HCT116 (cell line): ENCODE measurements at regions not wholly inside any gene's neighbourhood (a gene's known extent, or its start where the extent isn't known, plus 50 kb on each side); places are given as distances from the start of the nearest gene placed in this dataset.

Experiments used
- ATAC-seq: fragments of 200-7000 bp; cut with Tn5 transposase; 2 replicates; pipeline ENCODE4 v1.9.1; 2020; ENCODE audit warnings: mild to moderate bottlenecking, moderate library complexity
- BruUV-seq: library from RNA; stranded (reverse); fragments of 400-500 nt; replicated peaks from 2 replicates; lab custom pipeline; 2021; lab: Mats Ljungman, UMichigan
- CTCF ChIA-PET: fragments of 300-600 bp; sonication (Branson Sonifier 250); formaldehyde crosslinking; loops from one replicate; lab custom pipeline; 2021; ENCODE audit warnings: antibody characterized with exemption; lab: Charles Lee
- POLR2A ChIA-PET: fragments of 300-600, 350-600 bp; sonication (Branson Sonifier 250); formaldehyde crosslinking; loops from one replicate; lab custom pipeline; 2021; ENCODE audit warnings: antibody characterized with exemption; lab: Charles Lee
- RAD21 ChIA-PET, 2 experiments: fragments of 300-600 bp; sonication (Branson Sonifier 250); formaldehyde crosslinking; loops; one replicate each; lab custom pipeline; 2023; ENCODE audit warnings: low total read pairs in 2 of 2; ENCODE audit not compliant: uncharacterized antibody in 2 of 2, unreplicated experiment in 2 of 2, low non-redundant PET in 1 of 2; lab: Charles Lee
- DNase-seq: peaks from one replicate; pipeline ENCODE4 v3.0.0-alpha.2; 2010; ENCODE audit warnings: low read depth, low spot score
- H2AFZ ChIP-seq: fragments of 200-600 bp; shearing (Covaris generic), sonication (generic); 2 replicates; pipeline ENCODE4 v1.6.1; 2017; ENCODE audit warnings: low read depth, mixed run types, mixed read lengths, antibody characterized with exemption, low read length; ENCODE audit not compliant: poor library complexity, severe bottlenecking
- H3K27ac ChIP-seq: 2 replicates; pipeline ENCODE4 v1.5.1; 2012; ENCODE audit warnings: low read depth, low read length
- H3K27me3 ChIP-seq: fragments of 200-600 bp; sonication (generic); 2 replicates; pipeline ENCODE4 v1.6.1; 2016; ENCODE audit warnings: mixed run types, low read length, mixed read lengths; ENCODE audit not compliant: insufficient read depth
- H3K36me3 ChIP-seq, 2 experiments: fragments of 200-500 bp in 1 of 2; fragments of 200-600 bp in 1 of 2; sonication (Bioruptor generic) in 1 of 2; sonication (generic) in 1 of 2; 2 replicates each; pipeline versions ENCODE4 v1.5.1 to v1.6.1; 2014 to 2016; ENCODE audit warnings: low read length in 2 of 2, inconsistent platforms in 1 of 2, mixed read lengths in 1 of 2, mixed run types in 1 of 2; ENCODE audit not compliant: insufficient read depth in 2 of 2, control insufficient read depth in 1 of 2
- H3K4me1 ChIP-seq, 2 experiments: fragments of 200-600 bp in 1 of 2; sonication (generic) in 1 of 2; 2 replicates each; pipeline versions ENCODE4 v1.5.1 to v1.6.1; 2012 to 2017; ENCODE audit warnings: low read length in 2 of 2, inconsistent platforms in 1 of 2, mild to moderate bottlenecking in 1 of 2, mixed read lengths in 1 of 2, mixed run types in 1 of 2, moderate library complexity in 1 of 2; ENCODE audit not compliant: insufficient read depth in 2 of 2, control insufficient read depth in 1 of 2
- H3K4me2 ChIP-seq: fragments of 200-600 bp; sonication (generic); 2 replicates; pipeline ENCODE4 v1.6.1; 2017; ENCODE audit warnings: mixed run types, low read length, mixed read lengths
- H3K4me3 ChIP-seq, 2 experiments: fragments of 200-600 bp in 1 of 2; sonication (generic) in 1 of 2; replicated peaks in 1 of 2; 2 replicates each; pipeline ENCODE4 v1.5.1; 2011 to 2016; ENCODE audit warnings: low read length in 2 of 2, control low read depth in 1 of 2, low read depth in 1 of 2, mild to moderate bottlenecking in 1 of 2, mixed read lengths in 1 of 2, mixed run types in 1 of 2
- H3K79me2 ChIP-seq: fragments of 200-600 bp; sonication (generic); 2 replicates; pipeline ENCODE4 v1.6.1; 2017; ENCODE audit warnings: mild to moderate bottlenecking, mixed run types, low read length, moderate library complexity, mixed read lengths; ENCODE audit not compliant: insufficient read depth
- H3K9ac ChIP-seq: fragments of 200-600 bp; sonication (generic); 2 replicates; pipeline ENCODE4 v1.6.1; 2016; ENCODE audit warnings: low read length, mixed read lengths
- H3K9me2 ChIP-seq: fragments of 200-600 bp; sonication (generic), shearing (Covaris generic); 2 replicates; pipeline ENCODE4 v1.6.1; 2017; ENCODE audit warnings: mixed run types, mild to moderate bottlenecking, moderate library complexity; ENCODE audit not compliant: insufficient read depth
- H3K9me3 ChIP-seq, 2 experiments: fragments of 200-500 bp in 1 of 2; fragments of 200-600 bp in 1 of 2; sonication (Bioruptor generic) in 1 of 2; sonication (generic) in 1 of 2; 2 replicates each; pipeline ENCODE4 v1.6.1; 2014 to 2017; ENCODE audit warnings: low read length in 2 of 2, mixed read lengths in 2 of 2, inconsistent platforms in 1 of 2, low read depth in 1 of 2, mild to moderate bottlenecking in 1 of 2, mixed run types in 1 of 2, moderate library complexity in 1 of 2; ENCODE audit not compliant: control insufficient read depth in 1 of 2, insufficient read depth in 1 of 2
- H4K20me1 ChIP-seq: fragments of 200-600 bp; sonication (generic), shearing (Covaris generic); 2 replicates; pipeline ENCODE4 v1.6.1; 2017; ENCODE audit warnings: mixed run types, mild to moderate bottlenecking, moderate library complexity; ENCODE audit not compliant: insufficient read depth
- EGR1 ChIP-seq: IDR thresholded peaks from 2 replicates; pipeline ENCODE4 v1.6.1; 2012; ENCODE audit warnings: low read depth
- EZH2 ChIP-seq: fragments of 200-600 bp; sonication (generic); IDR thresholded peaks from 2 replicates; pipeline ENCODE4 v1.6.1; 2017; ENCODE audit warnings: antibody characterized with exemption, mixed run types
- FOSL1 ChIP-seq: IDR thresholded peaks from 2 replicates; pipeline ENCODE4 v1.6.1; 2012; ENCODE audit warnings: low read depth
- POLR2A ChIP-seq: IDR thresholded peaks from 2 replicates; pipeline ENCODE4 v1.7.0; 2011; ENCODE audit warnings: borderline replicate concordance; ENCODE audit not compliant: insufficient read depth, insufficient read length; ENCODE audit errors: extremely low read depth
- RAD21 ChIP-seq: IDR thresholded peaks from 2 replicates; pipeline ENCODE4 v1.6.1; 2012; ENCODE audit warnings: low read depth, mild to moderate bottlenecking
- SIN3A ChIP-seq: IDR thresholded peaks from 2 replicates; pipeline ENCODE4 v1.6.1; 2012; ENCODE audit warnings: low read depth
- SRF ChIP-seq: IDR thresholded peaks from 2 replicates; pipeline ENCODE4 v1.6.1; 2012; ENCODE audit warnings: low read depth
- TCF7L2 ChIP-seq: IDR thresholded peaks from 2 replicates; pipeline ENCODE4 v1.7.0; 2011; ENCODE audit warnings: borderline replicate concordance, inconsistent platforms; ENCODE audit not compliant: insufficient read depth, insufficient read length; ENCODE audit errors: extremely low read depth
- intact Hi-C: fragments of 100-400 bp; cut with micrococcal nuclease; formaldehyde crosslinking; loops from 2 replicates; pipeline ENCODE4 v1.10.0; 2022
- TF ChIP-seq, protein P1 (sequence below): IDR thresholded peaks from 2 replicates; pipeline ENCODE4 v1.6.1; 2011; ENCODE audit warnings: mild to moderate bottlenecking, low read length, moderate library complexity; ENCODE audit not compliant: insufficient replicate concordance; ENCODE audit errors: extremely low read depth
- TF ChIP-seq, protein P2 (sequence below), 3 experiments: fragments of 200-600 bp in 1 of 3; sonication (generic) in 1 of 3; IDR thresholded peaks in 2 of 3; conservative IDR thresholded peaks in 1 of 3; 2 replicates each; pipeline ENCODE4 v1.5.1; 2012 to 2017; ENCODE audit warnings: low read depth in 2 of 3, low read length in 2 of 3, antibody characterized with exemption in 1 of 3, borderline replicate concordance in 1 of 3, control low read depth in 1 of 3, mild to moderate bottlenecking in 1 of 3, mixed read lengths in 1 of 3, mixed run types in 1 of 3, moderate library complexity in 1 of 3; ENCODE audit not compliant: insufficient read depth in 1 of 3
- TF ChIP-seq, protein P3 (sequence below): IDR thresholded peaks from 2 replicates; pipeline ENCODE4 v1.6.1; 2012; ENCODE audit warnings: low read depth

DNA sequence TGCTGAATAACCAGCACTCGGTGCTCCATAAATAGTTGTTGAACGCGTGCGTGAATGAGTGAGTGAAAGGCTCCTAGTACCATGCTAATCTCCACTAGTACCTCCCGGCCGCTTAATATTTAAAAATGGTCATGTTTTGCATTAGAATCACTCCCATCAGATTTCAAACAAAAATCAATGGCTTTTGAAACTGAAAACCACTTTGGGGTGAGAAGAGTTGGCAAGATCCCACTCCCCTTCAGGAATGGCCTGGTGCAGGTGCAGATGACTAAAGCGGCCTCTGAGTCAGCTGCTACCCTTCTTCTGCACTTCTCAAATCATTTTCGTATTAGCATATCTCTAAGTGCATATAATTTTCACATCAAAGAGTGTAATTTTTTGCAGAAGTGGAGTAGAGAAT lies 425.3 kb upstream of the PROK2 start:
- TF ChIP-seq, protein P1, sequence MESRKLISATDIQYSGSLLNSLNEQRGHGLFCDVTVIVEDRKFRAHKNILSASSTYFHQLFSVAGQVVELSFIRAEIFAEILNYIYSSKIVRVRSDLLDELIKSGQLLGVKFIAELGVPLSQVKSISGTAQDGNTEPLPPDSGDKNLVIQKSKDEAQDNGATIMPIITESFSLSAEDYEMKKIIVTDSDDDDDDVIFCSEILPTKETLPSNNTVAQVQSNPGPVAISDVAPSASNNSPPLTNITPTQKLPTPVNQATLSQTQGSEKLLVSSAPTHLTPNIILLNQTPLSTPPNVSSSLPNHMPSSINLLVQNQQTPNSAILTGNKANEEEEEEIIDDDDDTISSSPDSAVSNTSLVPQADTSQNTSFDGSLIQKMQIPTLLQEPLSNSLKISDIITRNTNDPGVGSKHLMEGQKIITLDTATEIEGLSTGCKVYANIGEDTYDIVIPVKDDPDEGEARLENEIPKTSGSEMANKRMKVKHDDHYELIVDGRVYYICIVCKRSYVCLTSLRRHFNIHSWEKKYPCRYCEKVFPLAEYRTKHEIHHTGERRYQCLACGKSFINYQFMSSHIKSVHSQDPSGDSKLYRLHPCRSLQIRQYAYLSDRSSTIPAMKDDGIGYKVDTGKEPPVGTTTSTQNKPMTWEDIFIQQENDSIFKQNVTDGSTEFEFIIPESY, result no peak
- TF ChIP-seq, protein P2, sequence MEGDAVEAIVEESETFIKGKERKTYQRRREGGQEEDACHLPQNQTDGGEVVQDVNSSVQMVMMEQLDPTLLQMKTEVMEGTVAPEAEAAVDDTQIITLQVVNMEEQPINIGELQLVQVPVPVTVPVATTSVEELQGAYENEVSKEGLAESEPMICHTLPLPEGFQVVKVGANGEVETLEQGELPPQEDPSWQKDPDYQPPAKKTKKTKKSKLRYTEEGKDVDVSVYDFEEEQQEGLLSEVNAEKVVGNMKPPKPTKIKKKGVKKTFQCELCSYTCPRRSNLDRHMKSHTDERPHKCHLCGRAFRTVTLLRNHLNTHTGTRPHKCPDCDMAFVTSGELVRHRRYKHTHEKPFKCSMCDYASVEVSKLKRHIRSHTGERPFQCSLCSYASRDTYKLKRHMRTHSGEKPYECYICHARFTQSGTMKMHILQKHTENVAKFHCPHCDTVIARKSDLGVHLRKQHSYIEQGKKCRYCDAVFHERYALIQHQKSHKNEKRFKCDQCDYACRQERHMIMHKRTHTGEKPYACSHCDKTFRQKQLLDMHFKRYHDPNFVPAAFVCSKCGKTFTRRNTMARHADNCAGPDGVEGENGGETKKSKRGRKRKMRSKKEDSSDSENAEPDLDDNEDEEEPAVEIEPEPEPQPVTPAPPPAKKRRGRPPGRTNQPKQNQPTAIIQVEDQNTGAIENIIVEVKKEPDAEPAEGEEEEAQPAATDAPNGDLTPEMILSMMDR (IDR thresholded peaks at IDR 0.05 in 2 of 3, conservative IDR thresholded peaks at IDR 0.05 in 1 of 3; ENCODE audit: borderline replicate concordance in 1 of 3, insufficient read depth in 1 of 3, low read depth in 2 of 3, low read length in 2 of 3), result no peak
- TF ChIP-seq TCF7L2 (no peak), RAD21 (no peak), SRF (no peak), EZH2 (no peak), POLR2A (no peak), FOSL1 (no peak), SIN3A (no peak), EGR1 (no peak)
- TF ChIP-seq, protein P3, sequence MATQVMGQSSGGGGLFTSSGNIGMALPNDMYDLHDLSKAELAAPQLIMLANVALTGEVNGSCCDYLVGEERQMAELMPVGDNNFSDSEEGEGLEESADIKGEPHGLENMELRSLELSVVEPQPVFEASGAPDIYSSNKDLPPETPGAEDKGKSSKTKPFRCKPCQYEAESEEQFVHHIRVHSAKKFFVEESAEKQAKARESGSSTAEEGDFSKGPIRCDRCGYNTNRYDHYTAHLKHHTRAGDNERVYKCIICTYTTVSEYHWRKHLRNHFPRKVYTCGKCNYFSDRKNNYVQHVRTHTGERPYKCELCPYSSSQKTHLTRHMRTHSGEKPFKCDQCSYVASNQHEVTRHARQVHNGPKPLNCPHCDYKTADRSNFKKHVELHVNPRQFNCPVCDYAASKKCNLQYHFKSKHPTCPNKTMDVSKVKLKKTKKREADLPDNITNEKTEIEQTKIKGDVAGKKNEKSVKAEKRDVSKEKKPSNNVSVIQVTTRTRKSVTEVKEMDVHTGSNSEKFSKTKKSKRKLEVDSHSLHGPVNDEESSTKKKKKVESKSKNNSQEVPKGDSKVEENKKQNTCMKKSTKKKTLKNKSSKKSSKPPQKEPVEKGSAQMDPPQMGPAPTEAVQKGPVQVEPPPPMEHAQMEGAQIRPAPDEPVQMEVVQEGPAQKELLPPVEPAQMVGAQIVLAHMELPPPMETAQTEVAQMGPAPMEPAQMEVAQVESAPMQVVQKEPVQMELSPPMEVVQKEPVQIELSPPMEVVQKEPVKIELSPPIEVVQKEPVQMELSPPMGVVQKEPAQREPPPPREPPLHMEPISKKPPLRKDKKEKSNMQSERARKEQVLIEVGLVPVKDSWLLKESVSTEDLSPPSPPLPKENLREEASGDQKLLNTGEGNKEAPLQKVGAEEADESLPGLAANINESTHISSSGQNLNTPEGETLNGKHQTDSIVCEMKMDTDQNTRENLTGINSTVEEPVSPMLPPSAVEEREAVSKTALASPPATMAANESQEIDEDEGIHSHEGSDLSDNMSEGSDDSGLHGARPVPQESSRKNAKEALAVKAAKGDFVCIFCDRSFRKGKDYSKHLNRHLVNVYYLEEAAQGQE, result no peak
- ChIA-PET CTCF (no interaction called here), POLR2A (no interaction called here), RAD21 (no interaction called here)
- no peak overlapping the region for H3K27ac ChIP-seq
- DNase-seq (no peak), ATAC-seq (no peak)
- no peaks in the 10 kb centered on the region for H3K79me2 ChIP-seq
- H3K9ac ChIP-seq, result no peak overlapping the region
- H3K4me1 ChIP-seq, result peaks cover 0 to 4% of the 10 kb centered on the region in 2 experiments; a peak in 1 of 4 replicates
- H3K27me3 ChIP-seq, result peaks cover 9% of the 10 kb centered on the region
- no peaks in the 10 kb centered on the region for H3K36me3 ChIP-seq
- BruUV-seq, result no TSS peak
- H3K9me2 ChIP-seq, result no peaks in the 10 kb centered on the region
- H3K4me2 ChIP-seq, result no peak overlapping the region
- no peak overlapping the region for H2AFZ ChIP-seq
- no peaks in the 10 kb centered on the region for H3K9me3 ChIP-seq
- no peak overlapping the region for H3K4me3 ChIP-seq
- no peaks in the 10 kb centered on the region for H4K20me1 ChIP-seq
- intact Hi-C loops, result no loop called here
